NB4 (cell line): ENCODE measurements at regions not wholly inside any gene's neighbourhood (a gene's known extent, or its start where the extent isn't known, plus 50 kb on each side); places are given as distances from the start of the nearest gene placed in this dataset.

Experiments
- DNase-seq: peaks from one replicate; pipeline ENCODE4 v3.0.0; 2010; ENCODE audit warnings: low read depth
- H3K4me3 ChIP-seq: one replicate; pipeline ENCODE4 v1.5.1; 2011; ENCODE audit warnings: mild to moderate bottlenecking, low read depth, low read length, moderate library complexity
- MAX ChIP-seq: IDR thresholded peaks from 2 replicates; pipeline ENCODE4 v1.6.1; 2011; ENCODE audit warnings: low read depth, low read length
- MYC ChIP-seq: IDR thresholded peaks from 2 replicates; pipeline ENCODE4 v1.6.1; 2011; ENCODE audit warnings: low read depth, low read length
- POLR2A ChIP-seq: IDR thresholded peaks from 2 replicates; pipeline ENCODE4 v1.6.1; 2011; ENCODE audit warnings: mild to moderate bottlenecking; ENCODE audit not compliant: insufficient read length; ENCODE audit errors: extremely low read depth
- TF ChIP-seq, protein P1 (sequence below): IDR thresholded peaks from one replicate; pipeline ENCODE4 v1.5.1; 2012; ENCODE audit warnings: low read depth, low read length

DNA sequence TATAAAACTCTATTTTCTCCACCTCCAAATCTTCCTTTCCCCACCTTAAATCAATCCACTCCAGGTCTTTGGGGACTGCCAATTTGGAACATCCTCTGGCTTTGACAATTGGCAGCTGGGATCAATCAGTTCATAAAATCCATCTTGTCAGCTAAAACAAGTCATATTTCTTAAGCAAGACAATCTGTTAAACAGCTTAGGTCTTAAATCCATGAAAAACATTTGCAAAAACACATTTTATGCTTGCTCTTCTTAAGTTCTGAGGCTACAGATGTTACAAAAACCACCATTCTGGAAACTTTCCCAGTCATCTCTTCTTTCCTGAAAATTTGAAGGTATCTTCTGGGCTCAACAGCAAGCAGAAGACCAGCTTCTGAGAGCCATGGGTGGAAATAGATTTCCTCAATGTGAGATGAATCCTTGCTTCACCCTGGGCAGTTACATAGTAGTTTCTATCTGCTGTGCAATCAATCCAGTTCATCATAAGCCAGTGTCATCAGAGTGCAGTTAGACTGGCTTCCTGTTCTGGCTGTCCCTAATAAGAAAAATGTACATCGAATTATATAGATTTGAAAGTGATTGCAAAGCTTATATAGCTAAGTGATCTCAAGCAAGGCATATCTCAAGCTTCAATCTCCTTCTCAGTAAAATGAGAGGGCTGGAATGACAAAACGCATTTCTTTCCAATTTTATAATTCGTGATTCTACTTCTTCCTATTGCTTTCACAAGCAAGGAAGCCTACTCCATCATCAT is 402.7 kb upstream of the INTU start:
- no peak overlapping the region for H3K4me3 ChIP-seq
- TF ChIP-seq, protein P1, sequence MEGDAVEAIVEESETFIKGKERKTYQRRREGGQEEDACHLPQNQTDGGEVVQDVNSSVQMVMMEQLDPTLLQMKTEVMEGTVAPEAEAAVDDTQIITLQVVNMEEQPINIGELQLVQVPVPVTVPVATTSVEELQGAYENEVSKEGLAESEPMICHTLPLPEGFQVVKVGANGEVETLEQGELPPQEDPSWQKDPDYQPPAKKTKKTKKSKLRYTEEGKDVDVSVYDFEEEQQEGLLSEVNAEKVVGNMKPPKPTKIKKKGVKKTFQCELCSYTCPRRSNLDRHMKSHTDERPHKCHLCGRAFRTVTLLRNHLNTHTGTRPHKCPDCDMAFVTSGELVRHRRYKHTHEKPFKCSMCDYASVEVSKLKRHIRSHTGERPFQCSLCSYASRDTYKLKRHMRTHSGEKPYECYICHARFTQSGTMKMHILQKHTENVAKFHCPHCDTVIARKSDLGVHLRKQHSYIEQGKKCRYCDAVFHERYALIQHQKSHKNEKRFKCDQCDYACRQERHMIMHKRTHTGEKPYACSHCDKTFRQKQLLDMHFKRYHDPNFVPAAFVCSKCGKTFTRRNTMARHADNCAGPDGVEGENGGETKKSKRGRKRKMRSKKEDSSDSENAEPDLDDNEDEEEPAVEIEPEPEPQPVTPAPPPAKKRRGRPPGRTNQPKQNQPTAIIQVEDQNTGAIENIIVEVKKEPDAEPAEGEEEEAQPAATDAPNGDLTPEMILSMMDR: no peak
- TF ChIP-seq POLR2A (no peak), MAX (no peak), MYC (no peak)
- DNase-seq: no peak

DNA sequence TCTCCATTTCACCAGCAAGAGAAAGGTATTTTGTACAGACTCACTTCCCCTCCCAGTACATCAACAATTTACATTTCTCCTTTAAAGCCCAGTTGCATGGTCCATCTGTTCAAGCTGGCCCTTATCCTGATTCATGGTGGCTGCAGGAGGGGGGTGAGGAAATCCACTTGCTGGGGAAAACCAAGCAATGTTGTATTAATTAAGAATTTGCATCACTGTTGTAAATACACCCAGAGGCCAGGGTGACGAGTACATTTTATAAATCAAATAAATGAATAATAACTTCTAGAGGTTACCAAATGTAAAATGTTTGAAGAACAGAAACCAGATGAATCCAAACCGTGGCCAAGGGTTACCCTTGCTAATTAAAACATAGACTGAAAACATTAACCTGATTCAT is 395.9 kb upstream of the INTU start:
- no peak for DNase-seq
- no peak overlapping the region for H3K4me3 ChIP-seq
- TF ChIP-seq, protein P1: no peak
- no peak for TF ChIP-seq POLR2A
- no peak for TF ChIP-seq MYC
- no peak for TF ChIP-seq MAX

DNA sequence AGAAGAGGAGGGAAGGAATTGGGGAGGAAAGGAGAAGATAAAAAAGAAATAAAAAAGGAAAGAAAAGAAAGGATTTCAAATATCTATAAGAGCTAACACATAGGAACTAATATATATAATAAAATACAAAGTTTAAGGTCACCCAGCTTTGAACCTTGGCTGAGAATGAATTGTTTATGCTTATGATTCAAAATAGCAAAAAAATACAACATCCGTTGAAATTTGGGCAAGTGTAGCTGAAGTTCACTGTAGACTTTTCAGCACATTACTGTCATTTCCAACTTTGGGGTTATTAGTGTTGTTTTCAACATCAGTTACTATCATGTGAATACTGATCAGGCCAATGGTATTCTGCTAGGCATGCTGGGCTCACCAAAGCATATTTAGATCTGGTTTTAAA is 395.2 kb upstream of the INTU start:
- no peak for DNase-seq
- H3K4me3 ChIP-seq: no peak overlapping the region
- TF ChIP-seq MAX: no peak
- TF ChIP-seq MYC: no peak
- TF ChIP-seq, protein P1: no peak
- TF ChIP-seq POLR2A: no peak

DNA sequence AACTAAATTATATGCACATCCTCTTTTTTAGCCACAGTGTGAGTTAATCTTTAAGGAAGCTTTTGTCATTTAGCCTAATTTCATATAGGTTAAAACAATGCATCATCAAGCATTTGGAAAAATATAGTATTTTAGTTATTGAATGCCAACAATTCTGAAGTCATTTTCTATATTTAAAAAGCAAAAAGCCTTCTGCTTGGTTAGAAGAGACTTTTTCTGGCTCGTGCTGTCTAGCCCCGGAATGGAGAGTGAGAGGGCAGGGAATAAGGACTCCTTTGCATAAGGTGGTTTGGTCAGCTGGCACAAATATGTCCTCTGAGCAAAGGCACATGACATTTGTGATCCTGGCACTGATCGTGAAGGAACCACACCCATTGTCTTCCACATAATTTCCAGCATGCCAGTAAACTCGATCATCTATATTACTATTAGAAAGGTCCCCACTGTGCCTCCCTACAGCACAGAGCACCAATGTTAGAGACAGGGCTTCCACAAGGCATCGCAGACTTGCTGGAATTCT is 393.7 kb upstream of the INTU start:
- no peak for TF ChIP-seq MAX
- TF ChIP-seq MYC: no peak
- TF ChIP-seq, protein P1: no peak
- TF ChIP-seq POLR2A: no peak
- no peak overlapping the region for H3K4me3 ChIP-seq
- DNase-seq: no peak

DNA sequence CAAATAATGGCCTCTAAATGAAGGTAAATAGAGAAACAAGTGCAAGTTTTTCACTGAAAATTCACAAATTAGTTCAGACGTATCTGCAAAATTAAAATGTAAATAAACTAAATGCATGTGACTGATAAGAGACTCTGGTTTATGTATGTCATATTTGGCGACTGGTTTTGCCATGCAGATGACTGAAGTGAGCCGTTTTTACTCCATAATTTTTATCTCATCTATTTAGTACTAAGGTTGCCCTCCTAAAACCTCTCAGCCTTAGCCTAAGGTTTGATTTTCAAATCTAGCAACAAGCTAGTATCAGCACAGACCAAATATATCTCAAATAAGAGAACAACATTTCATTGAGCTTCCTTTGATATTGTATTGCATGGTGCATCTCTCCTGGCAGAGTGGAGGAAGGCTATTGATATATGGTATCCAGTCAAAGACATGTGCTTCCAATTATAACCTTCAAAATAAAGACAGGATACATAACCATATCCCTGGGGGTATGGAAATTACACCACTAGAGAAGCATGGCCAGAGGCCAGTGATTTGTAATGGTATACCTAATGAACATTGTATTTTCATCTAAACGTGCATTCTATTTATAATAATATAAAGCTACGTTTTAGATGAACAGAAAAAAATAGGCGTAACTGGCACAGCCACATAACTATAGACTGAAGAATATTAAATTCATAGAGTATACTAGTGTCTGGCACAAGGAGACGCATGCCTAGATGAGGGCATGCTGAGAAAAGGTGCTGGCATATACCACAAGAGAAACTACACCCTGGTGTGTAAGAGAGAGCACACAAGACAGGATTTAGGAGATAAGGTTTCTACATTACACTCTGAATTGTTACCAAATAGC is 392.6 kb upstream of the INTU start:
- H3K4me3 ChIP-seq: no peak overlapping the region
- no peak for DNase-seq
- no peak for TF ChIP-seq POLR2A
- TF ChIP-seq MYC: no peak
- no peak for TF ChIP-seq MAX
- TF ChIP-seq, protein P1: no peak
